SKM-1 (cell line): ENCODE measurements at regions not wholly inside any gene's neighbourhood (a gene's known extent, or its start where the extent isn't known, plus 50 kb on each side); places are given as distances from the start of the nearest gene placed in this dataset.
"Not testable (repeated sequence)": the region's sequence is repeated elsewhere in the genome, so short reads cannot be mapped to it uniquely, and the experiment has no call there.

Experiments
- DNase-seq: peaks from one replicate; lab custom pipeline; 2025; ENCODE audit not compliant: unreplicated experiment; lab: John Stamatoyannopoulos, UW

- no peak for DNase-seq
Observed at GRCh38 chr16:51867386-51868065, 679.4 kb downstream of the TOX3 start.

- DNase-seq = no peak
Observed at GRCh38 chr16:51864575-51864974, 682.4 kb downstream of the TOX3 start.

GRCh38 chr16:51854401-51854951 lies 692.5 kb downstream of the TOX3 start:
- no peak for DNase-seq

- no peak for DNase-seq
Observed at GRCh38 chr16:51853586-51853985, 693.4 kb downstream of the TOX3 start.

GRCh38 chr16:51852892-51853291 lies 694.1 kb downstream of the TOX3 start:
- no peak for DNase-seq

GRCh38 chr16:51851111-51851510 lies 695.8 kb downstream of the TOX3 start:
- no peak for DNase-seq

GRCh38 chr16:51849715-51850114 lies 697.2 kb downstream of the TOX3 start:
- DNase-seq = no peak

GRCh38 chr16:51845586-51846305 lies 694.7 kb upstream of the SALL1 start:
- DNase-seq = no peak

GRCh38 chr16:51839727-51840462 lies 688.8 kb upstream of the SALL1 start:
- DNase-seq = no peak

- DNase-seq = no peak
Observed at GRCh38 chr16:51834794-51835193, 683.7 kb upstream of the SALL1 start.

- no peak for DNase-seq
Observed at GRCh38 chr16:51834133-51834532, 683.1 kb upstream of the SALL1 start.

- no peak for DNase-seq
Observed at GRCh38 chr16:51831595-51832367, 680.7 kb upstream of the SALL1 start.

GRCh38 chr16:51831034-51831433 lies 680.0 kb upstream of the SALL1 start:
- DNase-seq = not testable (repeated sequence)

- DNase-seq = no peak
Observed at GRCh38 chr16:51825779-51826178, 674.7 kb upstream of the SALL1 start.

GRCh38 chr16:51822471-51822870 lies 671.4 kb upstream of the SALL1 start:
- DNase-seq = no peak

- DNase-seq = no peak
Observed at GRCh38 chr16:51821527-51821926, 670.5 kb upstream of the SALL1 start.

GRCh38 chr16:51820176-51820575 lies 669.1 kb upstream of the SALL1 start:
- DNase-seq = no peak

GRCh38 chr16:51818342-51818944 lies 667.4 kb upstream of the SALL1 start:
- DNase-seq = no peak

GRCh38 chr16:51816929-51817328 lies 665.9 kb upstream of the SALL1 start:
- no peak for DNase-seq

GRCh38 chr16:51815523-51815922 lies 664.5 kb upstream of the SALL1 start:
- DNase-seq = no peak

GRCh38 chr16:51814617-51815016 lies 663.5 kb upstream of the SALL1 start:
- no peak for DNase-seq
